GM21825 (cell line): ENCODE measurements at regions not wholly inside any gene's neighbourhood (a gene's known extent, or its start where the extent isn't known, plus 50 kb on each side); places are given as distances from the start of the nearest gene placed in this dataset.
"Not testable (repeated sequence)": the region's sequence is repeated elsewhere in the genome, so short reads cannot be mapped to it uniquely, and the experiment has no call there.

Experiments used
- ATAC-seq: cut with Tn5 transposase; IDR thresholded peaks from one replicate; pipeline ENCODE4 v1.9.1; 2021; ENCODE audit warnings: mild to moderate bottlenecking, moderate library complexity; ENCODE audit not compliant: unreplicated experiment

GRCh38 chr1:37159102-37159501 lies 124.8 kb upstream of the GRIK3 start:
- ATAC-seq = no peak

GRCh38 chr1:37161171-37161570 lies 126.9 kb upstream of the GRIK3 start:
- no peak for ATAC-seq

- ATAC-seq = no peak
Observed at GRCh38 chr1:37162059-37162458, 127.7 kb upstream of the GRIK3 start.

GRCh38 chr1:37166005-37166404 lies 131.7 kb upstream of the GRIK3 start:
- ATAC-seq = no peak

GRCh38 chr1:37167479-37167878 lies 133.2 kb upstream of the GRIK3 start:
- ATAC-seq = no peak

- ATAC-seq = no peak
Observed at GRCh38 chr1:37169241-37169640, 134.9 kb upstream of the GRIK3 start.

- no peak for ATAC-seq
Observed at GRCh38 chr1:37169743-37170275, 135.5 kb upstream of the GRIK3 start.

GRCh38 chr1:37171691-37172090 lies 137.4 kb upstream of the GRIK3 start:
- no peak for ATAC-seq

GRCh38 chr1:37174341-37174740 lies 140.0 kb upstream of the GRIK3 start:
- no peak for ATAC-seq

- ATAC-seq = no peak
Observed at GRCh38 chr1:37174876-37175275, 140.6 kb upstream of the GRIK3 start.

- no peak for ATAC-seq
Observed at GRCh38 chr1:37175666-37176215, 141.4 kb upstream of the GRIK3 start.

- ATAC-seq = no peak
Observed at GRCh38 chr1:37176269-37176668, 142.0 kb upstream of the GRIK3 start.

GRCh38 chr1:37177230-37177864 lies 143.0 kb upstream of the GRIK3 start:
- no peak for ATAC-seq

- ATAC-seq = no peak
Observed at GRCh38 chr1:37181425-37181824, 147.1 kb upstream of the GRIK3 start.

GRCh38 chr1:37184789-37185188 lies 150.5 kb upstream of the GRIK3 start:
- ATAC-seq = no peak

GRCh38 chr1:37186246-37186756 lies 152.0 kb upstream of the GRIK3 start:
- no peak for ATAC-seq

GRCh38 chr1:37189111-37189510 lies 154.8 kb upstream of the GRIK3 start:
- ATAC-seq = no peak

- no peak for ATAC-seq
Observed at GRCh38 chr1:37197411-37197810, 163.1 kb upstream of the GRIK3 start.

- ATAC-seq = not testable (repeated sequence)
Observed at GRCh38 chr1:37214305-37214704, 180.0 kb upstream of the GRIK3 start.

GRCh38 chr1:37233606-37234005 lies 199.3 kb upstream of the GRIK3 start:
- no peak for ATAC-seq

GRCh38 chr1:37234941-37235418 lies 200.7 kb upstream of the GRIK3 start:
- no peak for ATAC-seq

GRCh38 chr1:37237948-37238347 lies 203.6 kb upstream of the GRIK3 start:
- no peak for ATAC-seq
